ENCODE measurements at regions not wholly inside any gene's neighbourhood (a gene's known extent, or its start where the extent isn't known, plus 50 kb on each side); places are given as distances from the start of the nearest gene placed in this dataset.

GRCh38 chr18:7321831-7322230 is 90.9 kb downstream of the LRRC30 start:
- H3K27me3 ChIP-seq (ENCODE audit: control insufficient read depth, extremely low read depth, insufficient read depth, low read length): no peaks in the 10 kb centered on the region
- TF ChIP-seq EZH2 (IDR thresholded peaks at IDR 0.05; ENCODE audit: low read length): no peak
- no peak for TF ChIP-seq CTCF (optimal IDR thresholded peaks at IDR 0.05 in 1 of 3, IDR thresholded peaks at IDR 0.05 in 1 of 3, conservative IDR thresholded peaks at IDR 0.05 in 1 of 3; ENCODE audit: extremely low read depth in 1 of 3, insufficient read depth in 2 of 3, low read length in 3 of 3)
- H3K4me3 ChIP-seq (ENCODE audit: control insufficient read depth in 2 of 3, extremely low read depth in 1 of 3, insufficient read depth in 2 of 3, low read depth in 1 of 3, low read length in 3 of 3): no peak overlapping the region
- no peaks in the 10 kb centered on the region for H4K20me1 ChIP-seq (ENCODE audit: control insufficient read depth, extremely low read depth, insufficient read depth, low read length)
- H3K4me2 ChIP-seq (ENCODE audit: control insufficient read depth, extremely low read depth, insufficient read depth, low read depth, low read length): no peak overlapping the region
- FAIRE-seq (no peak), DNase-seq (ENCODE audit: low read depth, low spot score) (no peak)
- peaks cover 15% of the 10 kb centered on the region for H3K4me1 ChIP-seq (ENCODE audit: control insufficient read depth, extremely low read depth, insufficient read depth, low read length)
- dilution Hi-C loops (cut with MboI; ENCODE audit: extremely low pct_ligation_motif_present, low sequenced_read_pairs): no loop called here
- no peaks in the 10 kb centered on the region for H3K9me1 ChIP-seq (ENCODE audit: control insufficient read depth, extremely low read depth, insufficient read depth, low read length)
- no peaks in the 10 kb centered on the region for H3K36me3 ChIP-seq (ENCODE audit: control insufficient read depth in 2 of 2, extremely low read depth in 1 of 2, insufficient read depth in 2 of 2, low read length in 2 of 2)
- H3K9ac ChIP-seq (ENCODE audit: control insufficient read depth, extremely low read depth, insufficient read depth, low read length): no peak overlapping the region
- no peak overlapping the region for H3K27ac ChIP-seq (ENCODE audit: control insufficient read depth, insufficient read depth, low read length)
- no peak overlapping the region for H2AFZ ChIP-seq (ENCODE audit: control insufficient read depth, low read length)
- H3K79me2 ChIP-seq (ENCODE audit: control insufficient read depth, insufficient read depth, low read length): no peaks in the 10 kb centered on the region
- no peaks in the 10 kb centered on the region for H3K9me3 ChIP-seq (ENCODE audit: control insufficient read depth, low read depth, low read length)

- dilution Hi-C loops (cut with MboI; ENCODE audit: extremely low pct_ligation_motif_present, low sequenced_read_pairs): no loop called here
- no peak overlapping the region for H2AFZ ChIP-seq (ENCODE audit: control insufficient read depth, low read length)
These were observed 92.1 kb downstream of the LRRC30 start for GRCh38 chr18:7322817-7323485.

More at GRCh38 chr18:7322817-7323485, 92.1 kb downstream of the LRRC30 start:
- H3K4me2 ChIP-seq (ENCODE audit: control insufficient read depth, extremely low read depth, insufficient read depth, low read depth, low read length): no peak overlapping the region
- FAIRE-seq: no peak
- no peak overlapping the region for H3K27ac ChIP-seq (ENCODE audit: control insufficient read depth, insufficient read depth, low read length)
- peaks cover 15% of the 10 kb centered on the region for H3K4me1 ChIP-seq (ENCODE audit: control insufficient read depth, extremely low read depth, insufficient read depth, low read length)
- H3K79me2 ChIP-seq (ENCODE audit: control insufficient read depth, insufficient read depth, low read length): no peaks in the 10 kb centered on the region
- no peaks in the 10 kb centered on the region for H3K27me3 ChIP-seq (ENCODE audit: control insufficient read depth, extremely low read depth, insufficient read depth, low read length)
- no peaks in the 10 kb centered on the region for H3K9me1 ChIP-seq (ENCODE audit: control insufficient read depth, extremely low read depth, insufficient read depth, low read length)
- no peak for DNase-seq (ENCODE audit: low read depth, low spot score)
- no peaks in the 10 kb centered on the region for H3K36me3 ChIP-seq (ENCODE audit: control insufficient read depth in 2 of 2, extremely low read depth in 1 of 2, insufficient read depth in 2 of 2, low read length in 2 of 2)
- H3K9ac ChIP-seq (ENCODE audit: control insufficient read depth, extremely low read depth, insufficient read depth, low read length): no peak overlapping the region
- H3K4me3 ChIP-seq (ENCODE audit: control insufficient read depth in 2 of 3, extremely low read depth in 1 of 3, insufficient read depth in 2 of 3, low read depth in 1 of 3, low read length in 3 of 3): no peak overlapping the region
- TF ChIP-seq EZH2 (IDR thresholded peaks at IDR 0.05; ENCODE audit: low read length): no peak
- no peak for TF ChIP-seq CTCF (optimal IDR thresholded peaks at IDR 0.05 in 1 of 3, IDR thresholded peaks at IDR 0.05 in 1 of 3, conservative IDR thresholded peaks at IDR 0.05 in 1 of 3; ENCODE audit: extremely low read depth in 1 of 3, insufficient read depth in 2 of 3, low read length in 3 of 3)
- no peaks in the 10 kb centered on the region for H3K9me3 ChIP-seq (ENCODE audit: control insufficient read depth, low read depth, low read length)
- H4K20me1 ChIP-seq (ENCODE audit: control insufficient read depth, extremely low read depth, insufficient read depth, low read length): no peaks in the 10 kb centered on the region

All from keratinocyte (primary cell).